HUES48 (cell line): ENCODE measurements at regions not wholly inside any gene's neighbourhood (a gene's known extent, or its start where the extent isn't known, plus 50 kb on each side); places are given as distances from the start of the nearest gene placed in this dataset.

Experiments used
- H3K27ac ChIP-seq: one replicate; pipeline ENCODE4 v1.7.0; 2013; ENCODE audit warnings: low read depth, low read length, inconsistent platforms
- H3K27me3 ChIP-seq: 2 replicates; pipeline ENCODE4 v1.6.1; 2013; ENCODE audit warnings: mild to moderate bottlenecking, low read length; ENCODE audit not compliant: control insufficient read depth, insufficient read depth
- H3K36me3 ChIP-seq: 2 replicates; pipeline ENCODE4 v1.6.1; 2013; ENCODE audit warnings: low read length; ENCODE audit not compliant: control insufficient read depth, insufficient read depth
- H3K4me1 ChIP-seq: 2 replicates; pipeline ENCODE4 v1.6.1; 2013; ENCODE audit warnings: mild to moderate bottlenecking, low read length; ENCODE audit not compliant: control insufficient read depth, insufficient read depth
- H3K4me3 ChIP-seq: 2 replicates; pipeline ENCODE4 v1.5.1; 2013; ENCODE audit warnings: mild to moderate bottlenecking, low read depth, low read length
- H3K9ac ChIP-seq: 2 replicates; pipeline ENCODE4 v1.6.1; 2013; ENCODE audit warnings: mild to moderate bottlenecking, low read depth, low read length, moderate library complexity
- H3K9me3 ChIP-seq: 2 replicates; pipeline ENCODE4 v1.6.1; 2013; ENCODE audit warnings: low read length; ENCODE audit not compliant: control insufficient read depth, insufficient read depth

DNA sequence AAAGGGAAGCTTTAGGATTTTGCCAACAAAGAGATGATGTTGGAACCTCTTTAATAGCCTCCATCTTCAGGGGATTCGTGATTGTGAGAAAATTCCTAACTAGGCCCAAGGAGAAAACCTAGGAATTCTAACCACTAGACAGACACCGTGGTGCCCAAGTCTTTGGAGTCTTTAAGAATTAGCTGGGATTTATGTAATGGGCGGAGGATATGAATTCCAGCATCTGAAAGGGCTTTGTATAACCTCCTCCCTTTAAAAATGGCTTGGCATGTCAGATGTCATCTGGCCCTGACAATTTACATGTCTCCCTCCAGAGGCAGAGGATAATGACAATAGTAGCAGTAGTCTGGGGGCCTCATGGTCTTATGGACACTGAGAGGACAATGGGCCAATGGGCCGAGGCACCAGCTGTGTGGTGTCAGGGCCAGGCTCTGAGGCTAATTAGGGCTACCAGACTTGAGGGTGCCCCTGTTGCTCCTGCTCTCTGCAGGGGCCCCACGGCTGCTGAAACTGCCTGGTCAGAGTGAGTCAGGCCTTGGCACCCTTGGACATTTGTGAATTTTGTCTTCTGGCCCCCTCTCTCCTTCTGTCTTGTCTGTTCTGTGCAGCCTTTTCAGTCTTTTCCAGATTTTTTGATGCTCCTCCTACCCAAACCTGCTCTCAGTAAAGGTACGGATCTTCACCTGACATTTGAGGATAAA lies 113.9 kb downstream of the EDN1 start:
- Histone ChIP-seq H3K27me3 (no peaks in the 10 kb centered on the region), H3K27ac (no peak overlapping the region), H3K36me3 (no peaks in the 10 kb centered on the region), H3K9me3 (no peaks in the 10 kb centered on the region), H3K9ac (no peak overlapping the region), H3K4me1 (no peaks in the 10 kb centered on the region), H3K4me3 (no peak overlapping the region)

DNA sequence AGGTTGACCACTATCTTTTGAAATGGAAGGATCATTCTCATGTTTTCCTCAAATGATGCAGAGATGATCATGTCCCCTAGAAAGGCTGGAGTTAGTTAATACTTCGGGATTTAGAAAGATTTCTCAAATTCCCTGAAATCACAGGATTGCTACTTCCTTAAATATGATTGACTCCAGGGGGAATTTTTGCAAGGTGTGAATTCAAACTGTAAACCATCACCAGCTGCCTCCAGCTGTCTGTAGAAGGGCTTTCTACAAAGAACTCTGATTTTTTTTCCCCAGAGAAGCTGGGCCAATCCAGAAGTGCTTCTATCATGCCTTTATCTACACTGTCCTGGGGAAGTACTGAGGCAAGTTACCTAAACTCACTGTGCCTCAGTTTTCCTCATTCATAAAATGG lies 114.5 kb downstream of the EDN1 start:
- Histone ChIP-seq H3K27me3 (no peaks in the 10 kb centered on the region), H3K4me3 (no peak overlapping the region), H3K36me3 (no peaks in the 10 kb centered on the region), H3K9me3 (no peaks in the 10 kb centered on the region), H3K27ac (no peak overlapping the region), H3K4me1 (no peaks in the 10 kb centered on the region), H3K9ac (no peak overlapping the region)

DNA sequence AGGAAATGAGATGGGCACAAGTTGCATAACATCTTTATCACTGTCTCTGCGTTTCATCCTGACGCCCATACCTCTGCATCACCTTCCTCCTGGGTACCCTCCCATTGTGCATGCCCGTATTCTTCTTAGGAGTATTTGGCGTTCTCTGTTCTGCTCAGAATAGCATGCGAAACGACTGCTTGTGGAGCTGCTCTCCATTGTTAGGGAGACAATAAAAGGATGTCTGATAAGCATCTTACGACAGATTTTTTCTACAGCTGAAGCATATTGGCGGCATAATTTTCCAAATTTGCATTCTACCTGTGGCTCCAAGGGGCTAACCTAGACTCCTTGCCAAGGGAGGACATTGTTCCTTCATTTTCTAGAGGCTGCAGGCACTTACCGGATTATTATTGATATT lies 118.6 kb downstream of the EDN1 start:
- H3K9ac ChIP-seq: no peak overlapping the region
- no peak overlapping the region for H3K27ac ChIP-seq
- no peaks in the 10 kb centered on the region for H3K27me3 ChIP-seq
- H3K4me1 ChIP-seq: no peaks in the 10 kb centered on the region
- H3K9me3 ChIP-seq: no peaks in the 10 kb centered on the region
- no peaks in the 10 kb centered on the region for H3K36me3 ChIP-seq
- H3K4me3 ChIP-seq: no peak overlapping the region

DNA sequence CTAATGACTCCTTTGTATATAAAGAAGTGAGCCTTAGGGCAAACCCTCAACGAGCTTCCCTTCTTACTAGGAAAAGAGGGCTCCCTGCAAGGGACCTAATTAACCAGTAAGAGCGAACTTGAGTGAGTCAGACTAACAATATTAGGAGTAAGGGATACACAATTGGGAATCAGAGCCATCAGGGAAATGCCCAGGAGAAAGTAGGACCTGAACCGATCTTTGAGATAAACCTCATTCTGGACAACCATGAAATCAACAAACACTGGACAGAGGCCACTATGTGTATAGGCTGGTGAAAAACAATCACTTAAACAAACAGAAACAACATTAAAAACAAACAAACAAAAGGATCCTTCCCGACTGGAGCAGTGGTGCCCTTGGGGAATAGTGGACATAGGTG lies 120.8 kb downstream of the EDN1 start:
- Histone ChIP-seq H3K36me3 (no peaks in the 10 kb centered on the region), H3K27me3 (no peaks in the 10 kb centered on the region), H3K4me1 (no peaks in the 10 kb centered on the region), H3K9ac (no peak overlapping the region), H3K27ac (no peak overlapping the region), H3K9me3 (no peaks in the 10 kb centered on the region), H3K4me3 (no peak overlapping the region)

DNA sequence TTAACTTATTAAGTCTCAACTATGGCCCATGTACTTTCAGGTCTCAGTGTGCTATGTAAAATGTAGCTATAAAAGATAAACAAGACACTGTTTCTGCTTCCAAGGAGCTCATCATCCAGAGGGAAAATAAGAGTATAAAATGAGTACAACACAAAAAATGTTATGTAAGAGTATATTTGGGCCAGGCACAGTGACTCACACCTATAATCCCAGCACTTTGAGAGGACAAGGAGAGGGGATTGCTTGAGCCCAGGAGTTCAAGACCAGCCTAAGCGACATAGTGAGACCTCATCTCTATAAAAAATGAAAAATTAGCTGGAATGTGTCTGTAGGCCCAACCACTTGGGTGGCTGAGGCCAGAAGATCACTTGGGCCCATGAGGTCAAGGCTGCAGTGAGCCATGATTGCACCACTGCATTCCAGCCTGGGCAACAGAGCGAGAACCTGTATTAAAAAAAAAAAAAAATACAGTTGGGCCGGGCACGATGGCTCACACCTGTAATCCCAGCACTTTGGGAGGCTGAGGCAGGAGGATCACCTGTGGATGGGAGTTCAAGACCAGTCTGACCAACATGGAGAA lies 124.0 kb downstream of the EDN1 start:
- Histone ChIP-seq H3K9ac (no peak overlapping the region), H3K4me1 (no peaks in the 10 kb centered on the region), H3K27me3 (no peaks in the 10 kb centered on the region), H3K36me3 (no peaks in the 10 kb centered on the region), H3K27ac (no peak overlapping the region), H3K9me3 (no peaks in the 10 kb centered on the region), H3K4me3 (no peak overlapping the region)

DNA sequence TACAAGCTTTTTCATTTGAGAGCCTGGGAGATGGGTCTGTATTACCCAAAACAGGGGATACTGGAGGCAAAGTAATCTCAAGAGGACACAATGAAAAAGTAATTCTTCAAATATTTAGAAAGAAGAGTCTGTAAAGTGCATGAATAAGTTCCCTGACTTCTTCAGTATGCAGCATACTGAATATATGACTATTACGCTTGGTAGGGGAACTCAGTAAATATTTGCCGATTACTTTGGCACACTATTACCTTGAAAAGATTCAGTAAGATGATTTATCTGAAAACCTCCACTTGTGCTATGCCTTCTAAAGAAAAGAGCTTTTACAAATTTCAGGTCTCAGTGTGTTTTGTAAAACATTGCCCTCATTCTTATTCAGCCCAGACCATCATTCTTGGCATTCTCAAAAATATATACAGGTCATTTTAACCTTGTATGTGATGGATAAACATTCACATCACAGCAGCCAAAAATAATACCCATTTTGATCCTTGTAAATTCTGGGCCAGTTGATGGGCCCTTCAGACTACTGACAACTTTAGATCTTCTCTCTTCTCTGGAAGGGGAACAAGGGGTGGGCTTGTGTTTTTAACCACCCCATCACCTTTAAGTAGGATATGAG lies 125.9 kb downstream of the EDN1 start:
- Histone ChIP-seq H3K4me1 (no peaks in the 10 kb centered on the region), H3K9ac (no peak overlapping the region), H3K9me3 (no peaks in the 10 kb centered on the region), H3K27me3 (no peaks in the 10 kb centered on the region), H3K4me3 (no peak overlapping the region), H3K36me3 (no peaks in the 10 kb centered on the region), H3K27ac (no peak overlapping the region)

DNA sequence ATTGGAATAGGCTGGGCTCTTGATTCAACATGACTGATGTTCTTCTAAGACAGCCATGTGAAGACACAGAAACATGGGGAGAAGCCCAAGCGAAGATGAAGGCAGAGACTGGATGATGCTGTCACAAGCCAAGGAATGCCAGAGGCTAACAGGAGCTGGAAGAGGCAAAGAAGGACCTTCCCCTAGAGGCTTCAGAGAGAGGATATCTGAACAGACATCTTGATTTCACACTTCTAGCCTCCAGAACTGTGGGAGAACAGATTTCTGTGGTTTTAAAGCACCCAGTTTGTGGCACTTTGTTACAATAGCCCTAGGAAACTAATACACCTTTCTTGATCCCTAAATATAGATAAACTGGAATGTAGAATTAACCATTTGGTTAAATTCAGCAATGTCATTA lies 127.0 kb downstream of the EDN1 start:
- Histone ChIP-seq H3K9ac (no peak overlapping the region), H3K4me3 (no peak overlapping the region), H3K27ac (no peak overlapping the region), H3K36me3 (no peaks in the 10 kb centered on the region), H3K4me1 (no peaks in the 10 kb centered on the region), H3K9me3 (no peaks in the 10 kb centered on the region), H3K27me3 (no peaks in the 10 kb centered on the region)

DNA sequence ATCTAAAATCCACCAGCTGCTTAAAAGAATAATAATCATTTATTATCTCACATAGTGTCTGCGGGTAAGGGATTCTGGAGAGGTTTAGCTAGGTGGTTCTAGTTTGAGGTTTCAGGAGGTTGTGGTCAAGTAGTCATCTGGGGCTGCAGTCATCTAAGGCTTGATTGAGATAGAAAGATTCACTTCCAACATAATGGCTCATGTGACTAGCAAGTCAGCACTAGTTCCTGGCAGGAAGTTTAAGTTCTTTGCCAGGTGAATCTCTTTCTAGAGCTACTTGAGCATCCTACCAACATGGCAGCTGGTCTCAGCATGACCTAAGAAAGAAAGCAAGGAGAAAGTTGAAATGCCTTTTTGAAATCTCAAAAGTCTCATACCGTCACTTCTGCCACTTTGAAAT lies 128.8 kb downstream of the EDN1 start:
- H3K9me3 ChIP-seq: no peaks in the 10 kb centered on the region
- no peaks in the 10 kb centered on the region for H3K36me3 ChIP-seq
- H3K27ac ChIP-seq: no peak overlapping the region
- no peak overlapping the region for H3K9ac ChIP-seq
- no peak overlapping the region for H3K4me3 ChIP-seq
- H3K27me3 ChIP-seq: no peaks in the 10 kb centered on the region
- H3K4me1 ChIP-seq: no peaks in the 10 kb centered on the region

DNA sequence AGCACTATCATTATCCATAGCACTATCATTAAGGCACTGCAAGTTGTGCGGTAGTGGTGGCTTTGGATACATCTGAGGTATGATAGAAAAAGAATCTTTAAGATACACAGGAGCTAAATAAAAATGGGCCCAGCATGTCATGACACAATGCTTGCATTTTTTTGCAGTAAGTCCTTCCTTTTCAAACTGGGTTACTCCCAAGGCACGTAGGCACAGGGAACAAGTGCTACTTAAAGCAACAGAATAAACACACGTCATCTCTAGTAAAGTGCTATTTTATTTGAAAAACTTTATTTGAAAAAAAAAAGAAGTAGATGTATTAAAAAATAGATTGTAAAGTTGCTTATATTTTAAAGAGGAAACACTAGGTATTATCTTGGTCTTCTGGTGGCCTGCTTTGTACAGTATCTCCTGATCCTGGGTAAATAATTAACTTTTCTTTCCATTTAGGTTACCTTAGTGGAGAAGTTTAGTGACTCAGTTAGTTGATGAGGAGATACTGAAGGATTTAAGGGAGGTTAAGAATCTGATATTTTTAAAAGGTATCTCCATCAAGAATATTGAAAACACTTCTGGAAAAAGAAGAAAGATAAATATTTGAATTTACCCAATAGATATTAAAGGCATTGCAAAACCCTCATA lies 129.6 kb downstream of the EDN1 start:
- H3K4me3 ChIP-seq: no peak overlapping the region
- no peaks in the 10 kb centered on the region for H3K27me3 ChIP-seq
- no peak overlapping the region for H3K27ac ChIP-seq
- no peaks in the 10 kb centered on the region for H3K4me1 ChIP-seq
- no peaks in the 10 kb centered on the region for H3K36me3 ChIP-seq
- no peaks in the 10 kb centered on the region for H3K9me3 ChIP-seq
- no peak overlapping the region for H3K9ac ChIP-seq

DNA sequence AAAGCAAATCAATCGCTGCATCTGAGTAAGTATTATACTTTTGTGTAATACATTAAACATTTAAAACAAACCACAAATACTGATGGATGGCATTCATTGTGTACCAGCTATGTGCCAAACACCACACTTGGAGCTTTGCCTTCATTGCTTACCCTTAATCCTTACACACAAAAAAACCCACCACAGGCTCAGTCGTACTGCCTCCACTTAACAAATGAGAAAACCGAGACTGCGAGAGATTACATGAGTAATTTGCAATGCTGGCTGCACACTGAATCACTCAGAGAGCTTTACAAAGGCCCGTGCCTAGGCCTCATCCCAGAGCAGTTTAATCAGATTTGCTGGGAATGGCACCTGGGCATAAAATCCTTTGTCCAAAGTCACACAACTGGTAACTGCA lies 130.5 kb downstream of the EDN1 start:
- H3K9me3 ChIP-seq: no peaks in the 10 kb centered on the region
- H3K4me3 ChIP-seq: no peak overlapping the region
- H3K36me3 ChIP-seq: no peaks in the 10 kb centered on the region
- H3K4me1 ChIP-seq: peaks cover 2% of the 10 kb centered on the region; the same call in 1 of the 2 replicates
- no peak overlapping the region for H3K9ac ChIP-seq
- no peak overlapping the region for H3K27ac ChIP-seq
- no peaks in the 10 kb centered on the region for H3K27me3 ChIP-seq

DNA sequence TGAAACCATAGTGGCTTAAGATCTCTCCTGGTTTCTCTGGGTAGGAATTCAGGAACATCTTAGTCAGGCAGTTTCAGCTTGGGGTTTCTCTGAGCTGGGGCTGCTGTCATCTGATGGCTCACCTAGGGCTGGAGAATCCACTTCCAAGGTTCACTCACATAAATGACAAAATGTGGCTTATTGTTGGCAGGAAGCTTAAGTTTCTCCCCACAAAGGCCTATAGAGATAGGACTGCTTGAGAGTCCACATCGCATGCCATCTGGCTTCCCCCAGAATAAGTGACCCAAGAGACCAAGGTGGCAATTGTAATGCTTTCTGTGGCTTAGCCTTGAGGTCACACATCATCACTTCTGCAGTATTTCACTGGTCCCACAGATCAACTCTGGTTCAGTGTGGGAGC lies 131.4 kb downstream of the EDN1 start:
- Histone ChIP-seq H3K36me3 (no peaks in the 10 kb centered on the region), H3K9ac (no peak overlapping the region), H3K9me3 (no peaks in the 10 kb centered on the region), H3K4me1 (peaks cover 12% of the 10 kb centered on the region), H3K27me3 (no peaks in the 10 kb centered on the region), H3K27ac (no peak overlapping the region), H3K4me3 (no peak overlapping the region)
